Neutrophil (primary cell): ENCODE measurements at regions not wholly inside any gene's neighbourhood (a gene's known extent, or its start where the extent isn't known, plus 50 kb on each side); places are given as distances from the start of the nearest gene placed in this dataset.

Source experiments
- H3K27ac ChIP-seq: fragments of 200-600 bp; sonication (generic); 2 replicates; pipeline ENCODE4 v1.5.1; 2016; ENCODE audit warnings: mild to moderate bottlenecking, moderate library complexity
- H3K27me3 ChIP-seq: fragments of 200-600 bp; sonication (generic); 2 replicates; pipeline ENCODE4 v1.6.0; 2016; ENCODE audit warnings: mild to moderate bottlenecking
- H3K36me3 ChIP-seq: fragments of 200-600 bp; sonication (generic); 2 replicates; pipeline ENCODE4 v1.5.1; 2017
- H3K4me1 ChIP-seq, 2 experiments: fragments of 200-600 bp in 1 of 2; sonication (generic) in 1 of 2; 1 replicate in 1 of 2; 2 replicates in 1 of 2; pipeline versions ENCODE4 v1.5.1 to v1.6.1; 2013 to 2016; ENCODE audit warnings: low read depth in 1 of 2, low read length in 1 of 2, mild to moderate bottlenecking in 1 of 2, moderate library complexity in 1 of 2; ENCODE audit not compliant: control insufficient read depth in 1 of 2, insufficient read depth in 1 of 2
- H3K4me3 ChIP-seq, 2 experiments: fragments of 200-600 bp in 1 of 2; sonication (generic) in 1 of 2; 1 replicate in 1 of 2; 2 replicates in 1 of 2; pipeline ENCODE4 v1.5.1; 2013 to 2016; ENCODE audit warnings: low read depth in 1 of 2, low read length in 1 of 2, mild to moderate bottlenecking in 1 of 2, moderate library complexity in 1 of 2
- H3K9me3 ChIP-seq: fragments of 200-600 bp; sonication (generic); 2 replicates; pipeline ENCODE4 v1.5.1; 2016
- CTCF ChIP-seq: fragments of 200-600 bp; sonication (generic); IDR thresholded peaks from 2 replicates; pipeline ENCODE4 v1.5.1; 2016; ENCODE audit warnings: antibody characterized with exemption

DNA sequence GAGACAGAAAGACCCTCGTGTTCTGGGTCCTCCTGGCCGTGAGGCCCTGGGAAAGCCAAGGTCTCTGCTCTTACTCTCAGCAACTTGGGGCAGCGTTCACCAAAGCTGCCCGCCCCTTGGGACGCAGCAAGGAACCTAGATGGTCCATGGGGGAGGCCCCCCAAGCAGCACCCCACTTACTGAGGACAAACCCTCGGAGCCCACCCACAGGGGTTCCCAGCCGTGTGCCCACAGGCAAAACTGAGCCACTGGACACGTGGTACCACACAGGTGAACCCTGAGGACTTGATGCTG lies 166.2 kb upstream of the IQSEC1 start:
- H3K4me1 ChIP-seq, result no peaks in the 10 kb centered on the region
- no peak for TF ChIP-seq CTCF
- no peak overlapping the region for H3K4me3 ChIP-seq
- no peaks in the 10 kb centered on the region for H3K9me3 ChIP-seq
- H3K27ac ChIP-seq, result no peak overlapping the region
- H3K27me3 ChIP-seq, result peaks cover 18% of the 10 kb centered on the region
- H3K36me3 ChIP-seq, result no peaks in the 10 kb centered on the region

DNA sequence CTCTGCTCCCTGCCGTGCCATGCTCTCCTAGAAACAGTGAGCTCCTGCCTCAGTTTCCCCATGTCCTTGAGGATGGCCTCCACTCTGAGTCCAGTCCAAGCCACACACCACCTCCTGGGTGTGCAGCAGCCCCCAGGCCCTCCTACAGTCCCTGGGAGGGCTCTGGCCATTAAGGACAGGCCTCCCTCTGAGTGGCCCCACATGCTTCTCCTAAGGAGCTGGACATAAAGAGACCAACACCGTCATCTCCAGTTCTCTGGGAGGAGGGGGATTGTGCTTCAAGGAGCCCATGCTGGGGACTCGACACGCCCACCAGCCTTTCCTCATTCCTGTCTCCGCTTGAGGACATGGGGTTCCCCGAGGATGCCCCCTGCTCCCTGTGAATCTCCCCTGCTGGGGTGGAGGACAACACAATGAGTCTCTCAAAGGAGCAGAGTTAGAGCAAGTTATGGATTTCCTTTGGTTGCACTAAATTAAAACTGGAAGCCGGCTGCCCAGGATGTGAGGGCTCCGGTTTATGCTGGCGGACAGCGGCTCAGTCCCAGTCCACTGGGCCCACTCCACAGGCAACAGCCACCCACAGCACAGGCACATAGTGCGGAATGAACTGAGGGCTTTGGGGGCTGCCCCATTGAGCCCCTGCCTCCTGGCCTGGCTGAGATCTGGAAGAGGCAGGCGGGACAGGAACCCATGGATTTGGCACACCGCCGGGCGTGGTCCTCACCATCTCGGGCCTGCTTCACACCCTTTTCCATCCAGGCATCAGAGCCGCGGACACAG lies 165.6 kb upstream of the IQSEC1 start:
- H3K4me3 ChIP-seq, result no peak overlapping the region
- no peaks in the 10 kb centered on the region for H3K4me1 ChIP-seq
- no peaks in the 10 kb centered on the region for H3K9me3 ChIP-seq
- no peak for TF ChIP-seq CTCF
- H3K36me3 ChIP-seq, result no peaks in the 10 kb centered on the region
- H3K27me3 ChIP-seq, result peaks cover 22% of the 10 kb centered on the region
- H3K27ac ChIP-seq, result no peak overlapping the region

DNA sequence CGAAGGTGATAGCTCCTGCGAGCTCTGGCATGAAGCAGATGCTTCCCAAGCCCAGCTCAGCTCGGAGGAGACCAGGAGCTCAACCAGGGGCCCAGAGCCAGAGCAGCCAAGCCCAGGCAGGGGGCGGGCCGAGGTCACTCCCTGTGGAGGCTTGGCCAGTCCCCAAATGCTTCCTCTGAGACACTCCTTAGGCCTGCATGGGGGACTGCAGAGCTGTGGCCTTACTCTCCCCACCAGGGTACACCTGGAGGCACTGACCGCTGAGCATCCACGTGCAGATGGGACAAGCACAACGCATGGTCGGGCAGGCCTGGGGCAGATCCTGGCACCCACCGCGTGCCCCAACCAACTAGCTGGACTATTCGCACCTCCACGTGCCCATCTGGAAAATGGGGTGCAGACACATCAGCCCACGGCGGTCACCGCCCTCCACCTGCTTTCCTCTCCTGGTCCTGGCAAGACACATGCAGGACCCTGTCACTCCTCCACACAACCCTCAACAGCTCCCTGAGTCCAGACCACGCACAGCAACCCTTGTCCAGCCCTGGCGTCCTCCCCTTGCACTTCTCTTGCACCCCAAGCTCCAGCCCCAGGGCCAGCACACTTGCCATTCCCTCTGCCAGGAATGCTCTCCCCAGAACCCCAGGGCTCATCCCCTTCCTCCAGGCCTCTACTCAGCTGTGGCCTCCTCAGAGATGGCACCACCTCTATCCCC lies 164.7 kb upstream of the IQSEC1 start:
- H3K4me1 ChIP-seq, result no peaks in the 10 kb centered on the region
- H3K36me3 ChIP-seq, result no peaks in the 10 kb centered on the region
- peaks cover 31% of the 10 kb centered on the region for H3K27me3 ChIP-seq
- no peaks in the 10 kb centered on the region for H3K9me3 ChIP-seq
- no peak overlapping the region for H3K4me3 ChIP-seq
- H3K27ac ChIP-seq, result no peak overlapping the region
- TF ChIP-seq CTCF, result no peak

DNA sequence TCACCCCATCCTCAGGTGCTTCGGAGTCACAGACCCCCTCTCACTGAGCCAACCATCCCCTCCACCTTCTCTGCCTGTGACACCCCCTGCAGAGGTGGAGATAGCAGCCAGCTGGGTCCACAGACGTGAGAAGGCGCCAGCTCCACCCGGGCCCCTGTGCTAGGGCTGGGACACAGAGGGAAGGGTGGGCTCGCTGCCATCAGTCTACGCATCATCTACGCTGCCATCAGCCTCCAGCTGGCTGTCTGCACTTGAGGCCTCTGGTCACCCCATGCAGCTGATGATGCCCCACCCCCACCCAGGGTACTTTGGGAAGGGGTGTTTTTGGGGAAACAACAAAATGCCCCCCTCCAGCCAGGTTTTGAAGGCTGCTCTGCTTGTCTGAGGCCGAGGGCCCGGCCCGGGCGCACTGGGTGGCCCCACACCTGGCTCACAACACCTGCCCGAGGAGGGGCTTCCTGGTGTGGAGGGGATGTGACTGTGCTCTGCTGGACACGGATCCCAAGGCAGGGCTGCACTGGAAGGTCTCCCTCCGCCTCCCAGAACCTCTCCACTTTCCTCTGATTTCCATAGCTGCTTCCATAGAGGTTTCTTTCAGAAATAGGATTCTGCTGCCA lies 163.4 kb upstream of the IQSEC1 start:
- no peak for TF ChIP-seq CTCF
- no peaks in the 10 kb centered on the region for H3K36me3 ChIP-seq
- H3K4me3 ChIP-seq, result no peak overlapping the region
- H3K27me3 ChIP-seq, result peaks cover 43% of the 10 kb centered on the region
- H3K9me3 ChIP-seq, result no peaks in the 10 kb centered on the region
- no peaks in the 10 kb centered on the region for H3K4me1 ChIP-seq
- H3K27ac ChIP-seq, result no peak overlapping the region

- TF ChIP-seq CTCF, result no peak
- Histone ChIP-seq H3K4me3 (no peak overlapping the region), H3K36me3 (no peaks in the 10 kb centered on the region), H3K9me3 (no peaks in the 10 kb centered on the region), H3K27me3 (peaks cover 49% of the 10 kb centered on the region), H3K4me1 (no peaks in the 10 kb centered on the region), H3K27ac (no peak overlapping the region)
Measured at GRCh38 chr3:13235897-13236296, 162.7 kb upstream of the IQSEC1 start.
